Middle frontal gyrus (tissue), 1 donor: ENCODE measurements at regions not wholly inside any gene's neighbourhood (a gene's known extent, or its start where the extent isn't known, plus 50 kb on each side); places are given as distances from the start of the nearest gene placed in this dataset.
"Not testable (repeated sequence)": the region's sequence is repeated elsewhere in the genome, so short reads cannot be mapped to it uniquely, and the experiment has no call there.

Experiments
- DNase-seq: peaks from one replicate; pipeline ENCODE4 v3.0.0-alpha.2; 2015; ENCODE audit warnings: low spot score; ENCODE audit errors: extremely low spot score

- no peak for DNase-seq
These were observed 98.0 kb downstream of the VCPKMT start for GRCh38 chr14:50018201-50018932.

- no peak for DNase-seq
These were observed 97.5 kb downstream of the VCPKMT start for GRCh38 chr14:50018933-50019210.

GRCh38 chr14:50020184-50020583 is 96.2 kb downstream of the VCPKMT start:
- DNase-seq, result no peak

- no peak for DNase-seq
These were observed 95.6 kb downstream of the VCPKMT start for GRCh38 chr14:50020799-50021198.

GRCh38 chr14:50021261-50022031 is 94.9 kb downstream of the VCPKMT start:
- no peak for DNase-seq

GRCh38 chr14:50022661-50023060 is 93.7 kb downstream of the VCPKMT start:
- DNase-seq, result no peak

GRCh38 chr14:50023671-50024490 is 92.5 kb downstream of the VCPKMT start:
- no peak for DNase-seq

- no peak for DNase-seq
These were observed 91.3 kb downstream of the VCPKMT start for GRCh38 chr14:50025073-50025472.

- DNase-seq, result no peak
These were observed 90.6 kb downstream of the VCPKMT start for GRCh38 chr14:50025776-50026175.

GRCh38 chr14:50026396-50026795 is 90.0 kb downstream of the VCPKMT start:
- DNase-seq, result no peak

- no peak for DNase-seq
These were observed 88.6 kb downstream of the VCPKMT start for GRCh38 chr14:50027816-50028215.

GRCh38 chr14:50028458-50028857 is 87.9 kb downstream of the VCPKMT start:
- DNase-seq, result no peak

- no peak for DNase-seq
These were observed 86.3 kb downstream of the VCPKMT start for GRCh38 chr14:50030036-50030435.

- DNase-seq, result not testable (repeated sequence)
These were observed 85.5 kb downstream of the VCPKMT start for GRCh38 chr14:50030911-50031310.

GRCh38 chr14:50031602-50032313 is 84.6 kb downstream of the VCPKMT start:
- DNase-seq, result no peak

- not testable (repeated sequence) for DNase-seq
These were observed 83.8 kb downstream of the VCPKMT start for GRCh38 chr14:50032462-50033167.

GRCh38 chr14:50035214-50035613 is 81.2 kb downstream of the VCPKMT start:
- no peak for DNase-seq

GRCh38 chr14:50036211-50036610 is 80.2 kb downstream of the VCPKMT start:
- DNase-seq, result no peak

GRCh38 chr14:50036637-50037036 is 79.7 kb downstream of the VCPKMT start:
- no peak for DNase-seq

- DNase-seq, result no peak
These were observed 79.1 kb downstream of the VCPKMT start for GRCh38 chr14:50037240-50037639.

GRCh38 chr14:50037852-50038251 is 78.5 kb downstream of the VCPKMT start:
- no peak for DNase-seq
